H1 (cell line): ENCODE measurements at regions not wholly inside any gene's neighbourhood (a gene's known extent, or its start where the extent isn't known, plus 50 kb on each side); places are given as distances from the start of the nearest gene placed in this dataset.

Experiments used
- CTCF ChIA-PET: fragments of 300-600 bp; sonication (Branson Sonifier 250); formaldehyde crosslinking; loops from one replicate; lab custom pipeline; 2021; ENCODE audit not compliant: partially characterized antibody; lab: Charles Lee
- POLR2A ChIA-PET: fragments of 300-600 bp; sonication (Branson Sonifier 250); formaldehyde crosslinking; loops from one replicate; lab custom pipeline; 2021; ENCODE audit warnings: inconsistent platforms; ENCODE audit not compliant: partially characterized antibody; lab: Charles Lee
- DNase-seq, 2 experiments: peaks; one replicate each; pipeline versions ENCODE4 v3.0.0 to v3.0.0-alpha.2; 2010 to 2022; ENCODE audit warnings: low spot score in 2 of 2, low read depth in 1 of 2, mixed read lengths in 1 of 2
- FAIRE-seq: peaks from 2 replicates; lab custom pipeline; 2011; peaks lifted over from hg19 to GRCh38; lab: Jason Lieb, UNC
- H2AFZ ChIP-seq: 2 replicates; pipeline ENCODE4 v1.8.1; 2012; ENCODE audit warnings: low read length, inconsistent platforms
- H2AK5ac ChIP-seq: 2 replicates; pipeline ENCODE4 v1.6.1; 2013; ENCODE audit warnings: low read depth, low read length
- H2BK120ac ChIP-seq: replicated peaks from 2 replicates; pipeline ENCODE3; 2013; ENCODE audit warnings: low read depth, low read length, inconsistent platforms
- H2BK12ac ChIP-seq: 2 replicates; pipeline ENCODE4 v1.6.1; 2013; ENCODE audit warnings: low read depth, low read length
- H2BK15ac ChIP-seq: 2 replicates; pipeline ENCODE4 v1.6.1; 2013; ENCODE audit warnings: low read length
- H2BK20ac ChIP-seq: 2 replicates; pipeline ENCODE4 v1.6.1; 2013; ENCODE audit warnings: low read length
- H2BK5ac ChIP-seq: 2 replicates; pipeline ENCODE4 v1.6.1; 2013; ENCODE audit warnings: low read depth, low read length
- H3K14ac ChIP-seq: 2 replicates; pipeline ENCODE4 v1.6.1; 2013; ENCODE audit warnings: inconsistent platforms; ENCODE audit not compliant: insufficient read length
- H3K18ac ChIP-seq: 2 replicates; pipeline ENCODE4 v1.6.1; 2013; ENCODE audit warnings: low read length; ENCODE audit errors: extremely low read depth
- H3K23ac ChIP-seq: 2 replicates; pipeline ENCODE4 v1.6.1; 2013; ENCODE audit warnings: inconsistent platforms; ENCODE audit not compliant: insufficient read length
- H3K23me2 ChIP-seq: 2 replicates; pipeline ENCODE4 v1.6.1; 2013; ENCODE audit warnings: low read depth, low read length
- H3K27ac ChIP-seq: 2 replicates; pipeline ENCODE4 v1.6.1; 2011; ENCODE audit warnings: low read depth, low read length, inconsistent platforms
- H3K27me3 ChIP-seq, 4 experiments: replicated peaks in 1 of 4; 1 replicate in 1 of 4; 2 replicates in 3 of 4; pipeline versions ENCODE4 v1.6.1 to v1.8.1; 2011 to 2013; ENCODE audit warnings: low read length in 3 of 4, mild to moderate bottlenecking in 3 of 4, inconsistent platforms in 2 of 4, mixed read lengths in 2 of 4, moderate library complexity in 1 of 4; ENCODE audit not compliant: control insufficient read depth in 3 of 4, insufficient read depth in 3 of 4; ENCODE audit errors: extremely low read depth in 1 of 4
- H3K36me3 ChIP-seq, 4 experiments: 2 replicates each; pipeline versions ENCODE4 v1.6.1 to v1.8.1; 2011 to 2013; ENCODE audit warnings: mild to moderate bottlenecking in 4 of 4, low read length in 3 of 4, moderate library complexity in 2 of 4, control low read depth in 1 of 4, inconsistent platforms in 1 of 4; ENCODE audit not compliant: insufficient read depth in 4 of 4, control insufficient read depth in 2 of 4
- H3K4ac ChIP-seq: replicated peaks from 2 replicates; pipeline ENCODE3; 2013; ENCODE audit warnings: low read length, low read depth, mixed read lengths, inconsistent platforms; ENCODE audit not compliant: insufficient read length
- H3K4me1 ChIP-seq, 4 experiments: replicated peaks in 1 of 4; 1 replicate in 1 of 4; 2 replicates in 3 of 4; pipeline versions ENCODE4 v1.6.1 to v1.8.1; 2011 to 2013; ENCODE audit warnings: low read length in 3 of 4, inconsistent platforms in 2 of 4, mixed read lengths in 1 of 4; ENCODE audit not compliant: insufficient read depth in 4 of 4, control insufficient read depth in 3 of 4
- H3K4me2 ChIP-seq, 2 experiments: 2 replicates each; pipeline versions ENCODE4 v1.6.1 to v1.8.1; 2011 to 2013; ENCODE audit warnings: low read depth in 2 of 2, low read length in 2 of 2, control low read depth in 1 of 2, inconsistent platforms in 1 of 2, mild to moderate bottlenecking in 1 of 2; ENCODE audit not compliant: insufficient read depth in 1 of 2
- H3K4me3 ChIP-seq, 4 experiments: fragments of 200-600, 300-600 bp in 1 of 4; sonication (generic), shearing (Covaris generic), sonication (Bioruptor Twin) in 1 of 4; 2 replicates each; pipeline versions ENCODE4 v1.5.1 to v1.8.1; 2011 to 2016; ENCODE audit warnings: low read length in 4 of 4, low read depth in 3 of 4, control low read depth in 2 of 4, inconsistent platforms in 2 of 4, mild to moderate bottlenecking in 2 of 4, mixed read lengths in 1 of 4, moderate library complexity in 1 of 4; ENCODE audit not compliant: insufficient read depth in 2 of 4; ENCODE audit errors: extremely low read depth in 1 of 4
- H3K56ac ChIP-seq: replicated peaks from 2 replicates; pipeline ENCODE3; 2013; ENCODE audit warnings: low read depth, mild to moderate bottlenecking, mixed read lengths, low read length, inconsistent platforms; ENCODE audit not compliant: insufficient read length
- H3K79me1 ChIP-seq: 2 replicates; pipeline ENCODE4 v1.6.1; 2013; ENCODE audit warnings: low read depth, low read length, control low read depth
- H3K79me2 ChIP-seq, 2 experiments: 2 replicates each; pipeline versions ENCODE4 v1.6.1 to v1.8.1; 2012 to 2013; ENCODE audit warnings: low read length in 2 of 2, mild to moderate bottlenecking in 2 of 2, inconsistent platforms in 1 of 2; ENCODE audit not compliant: insufficient read depth in 2 of 2, control insufficient read depth in 1 of 2
- H3K9ac ChIP-seq, 4 experiments: replicated peaks in 1 of 4; 1 replicate in 1 of 4; 2 replicates in 3 of 4; pipeline versions ENCODE4 v1.6.1 to v1.8.1; 2011 to 2013; ENCODE audit warnings: low read depth in 3 of 4, low read length in 3 of 4, control low read depth in 2 of 4, mild to moderate bottlenecking in 2 of 4, moderate library complexity in 2 of 4, inconsistent platforms in 1 of 4; ENCODE audit errors: extremely low read depth in 1 of 4
- H3K9me3 ChIP-seq, 2 experiments: 2 replicates each; pipeline versions ENCODE4 v1.6.1 to v1.8.1; 2012 to 2013; ENCODE audit warnings: mild to moderate bottlenecking in 2 of 2, moderate library complexity in 2 of 2, control low read depth in 1 of 2, inconsistent platforms in 1 of 2, low read depth in 1 of 2, low read length in 1 of 2, mixed read lengths in 1 of 2; ENCODE audit not compliant: insufficient read depth in 2 of 2
- H4K20me1 ChIP-seq, 2 experiments: replicated peaks in 1 of 2; 2 replicates each; pipeline versions ENCODE3 to v1.8.1; 2011 to 2013; ENCODE audit warnings: inconsistent platforms in 2 of 2, low read length in 2 of 2, mild to moderate bottlenecking in 1 of 2; ENCODE audit not compliant: insufficient read depth in 2 of 2, control insufficient read depth in 1 of 2
- H4K5ac ChIP-seq: 2 replicates; pipeline ENCODE4 v1.6.1; 2013; ENCODE audit warnings: low read length, low read depth, mixed read lengths, inconsistent platforms; ENCODE audit not compliant: insufficient read length
- H4K8ac ChIP-seq: 2 replicates; pipeline ENCODE4 v1.8.0; 2013; ENCODE audit warnings: mild to moderate bottlenecking, moderate library complexity, low read length, inconsistent platforms; ENCODE audit not compliant: insufficient read depth; ENCODE audit errors: extremely low read depth
- H4K91ac ChIP-seq: replicated peaks from 2 replicates; pipeline ENCODE3; 2013; ENCODE audit warnings: low read length, mixed read lengths, inconsistent platforms; ENCODE audit not compliant: insufficient read length
- ATF2 ChIP-seq: IDR thresholded peaks from 2 replicates; pipeline ENCODE4 v1.6.1; 2012; ENCODE audit warnings: low read length, inconsistent platforms
- CTCF ChIP-seq, 3 experiments: IDR thresholded peaks; 1 replicate in 2 of 3; 2 replicates in 1 of 3; pipeline versions ENCODE4 v1.5.1 to v1.6.1; 2011; ENCODE audit warnings: low read length in 3 of 3, mild to moderate bottlenecking in 3 of 3, inconsistent platforms in 2 of 3, low read depth in 1 of 3, moderate library complexity in 1 of 3; ENCODE audit not compliant: insufficient read depth in 1 of 3; ENCODE audit errors: control extremely low read depth in 1 of 3
- WGBS, 2 experiments: shearing (Covaris generic) in 1 of 2; methylation state at CpG; one replicate each; pipeline versions ENCODE4 v1.1.6 to v1.1.7; 2013 to 2015; ENCODE audit warnings: low lambda C conversion rate in 2 of 2, mixed read lengths in 2 of 2, inconsistent platforms in 1 of 2, low coverage in 1 of 2, missing lambda C conversion rate in 1 of 2; ENCODE audit not compliant: insufficient replicate concordance in 2 of 2, insufficient coverage in 1 of 2, insufficient read length in 1 of 2; ENCODE audit errors: extremely low coverage in 1 of 2, missing lambda C conversion rate in 1 of 2; 5-methylcytosine and 5-hydroxymethylcytosine counted together

- no peak overlapping the region for H2AFZ ChIP-seq
- H3K9ac ChIP-seq: no peak overlapping the region
- H4K20me1 ChIP-seq: no peaks in the 10 kb centered on the region
- H3K4me1 ChIP-seq: peaks cover 0 to 7% (median 3%) of the 10 kb centered on the region in 4 experiments; a peak in 3 of 7 replicates
- CTCF ChIA-PET: no interaction called here
- no peaks in the 10 kb centered on the region for H3K79me1 ChIP-seq
- no peak overlapping the region for H2AK5ac ChIP-seq
- H2BK120ac ChIP-seq: no peak overlapping the region
- no peak overlapping the region for H4K8ac ChIP-seq
- FAIRE-seq (no peak), DNase-seq (no peak)
- no peak overlapping the region for H3K4ac ChIP-seq
- no peak overlapping the region for H3K4me2 ChIP-seq
- no peak overlapping the region for H2BK15ac ChIP-seq
- H3K27ac ChIP-seq: no peak overlapping the region
- no peak overlapping the region for H4K91ac ChIP-seq
- H3K4me3 ChIP-seq: no peak overlapping the region
- H3K9me3 ChIP-seq: no peaks in the 10 kb centered on the region
- H3K23me2 ChIP-seq: no peaks in the 10 kb centered on the region
- H2BK5ac ChIP-seq: no peak overlapping the region
- H3K27me3 ChIP-seq: no peaks in the 10 kb centered on the region
- 93% methylated on average over 3 of the region's 3 CpGs; no CpG with 5 or more reads in 1 of the 2 experiments for WGBS, 2 experiments
- H3K14ac ChIP-seq: no peak overlapping the region
- H4K5ac ChIP-seq: no peak overlapping the region
- H2BK12ac ChIP-seq: no peak overlapping the region
- H3K79me2 ChIP-seq: no peaks in the 10 kb centered on the region
- POLR2A ChIA-PET: no interaction called here
- no peak overlapping the region for H2BK20ac ChIP-seq
- H3K23ac ChIP-seq: no peak overlapping the region
- H3K18ac ChIP-seq: no peak overlapping the region
- H3K36me3 ChIP-seq: no peaks in the 10 kb centered on the region
- no peak overlapping the region for H3K56ac ChIP-seq
- TF ChIP-seq CTCF (IDR thresholded peaks at IDR 0.05; ENCODE audit: control extremely low read depth in 1 of 3, insufficient read depth in 1 of 3, low read depth in 1 of 3, low read length in 3 of 3) (no peak), ATF2 (no peak)
These were observed 465.4 kb upstream of the MDGA2 start for GRCh38 chr14:48140804-48141203.
